ENCODE measurements at regions not wholly inside any gene's neighbourhood (a gene's known extent, or its start where the extent isn't known, plus 50 kb on each side); places are given as distances from the start of the nearest gene placed in this dataset.
"Not testable (repeated sequence)": the region's sequence is repeated elsewhere in the genome, so short reads cannot be mapped to it uniquely, and the experiment has no call there.

GRCh38 chr2:184416146-184416913, 182.0 kb upstream of the ZNF804A start:
- Histone ChIP-seq H3K4me1 (no peaks in the 10 kb centered on the region), H3K36me3 (no peaks in the 10 kb centered on the region), H3K4me3 (no peak overlapping the region), H3K27me3 (no peaks in the 10 kb centered on the region), H3K27ac (no peak overlapping the region), H3K9me3 (no peaks in the 10 kb centered on the region)
- DNase-seq, result no peak
- TF ChIP-seq, protein P1, sequence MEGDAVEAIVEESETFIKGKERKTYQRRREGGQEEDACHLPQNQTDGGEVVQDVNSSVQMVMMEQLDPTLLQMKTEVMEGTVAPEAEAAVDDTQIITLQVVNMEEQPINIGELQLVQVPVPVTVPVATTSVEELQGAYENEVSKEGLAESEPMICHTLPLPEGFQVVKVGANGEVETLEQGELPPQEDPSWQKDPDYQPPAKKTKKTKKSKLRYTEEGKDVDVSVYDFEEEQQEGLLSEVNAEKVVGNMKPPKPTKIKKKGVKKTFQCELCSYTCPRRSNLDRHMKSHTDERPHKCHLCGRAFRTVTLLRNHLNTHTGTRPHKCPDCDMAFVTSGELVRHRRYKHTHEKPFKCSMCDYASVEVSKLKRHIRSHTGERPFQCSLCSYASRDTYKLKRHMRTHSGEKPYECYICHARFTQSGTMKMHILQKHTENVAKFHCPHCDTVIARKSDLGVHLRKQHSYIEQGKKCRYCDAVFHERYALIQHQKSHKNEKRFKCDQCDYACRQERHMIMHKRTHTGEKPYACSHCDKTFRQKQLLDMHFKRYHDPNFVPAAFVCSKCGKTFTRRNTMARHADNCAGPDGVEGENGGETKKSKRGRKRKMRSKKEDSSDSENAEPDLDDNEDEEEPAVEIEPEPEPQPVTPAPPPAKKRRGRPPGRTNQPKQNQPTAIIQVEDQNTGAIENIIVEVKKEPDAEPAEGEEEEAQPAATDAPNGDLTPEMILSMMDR (IDR thresholded peaks at IDR 0.05), result no peak
- no peak for TF ChIP-seq POLR2A (IDR thresholded peaks at IDR 0.05)

DNA sequence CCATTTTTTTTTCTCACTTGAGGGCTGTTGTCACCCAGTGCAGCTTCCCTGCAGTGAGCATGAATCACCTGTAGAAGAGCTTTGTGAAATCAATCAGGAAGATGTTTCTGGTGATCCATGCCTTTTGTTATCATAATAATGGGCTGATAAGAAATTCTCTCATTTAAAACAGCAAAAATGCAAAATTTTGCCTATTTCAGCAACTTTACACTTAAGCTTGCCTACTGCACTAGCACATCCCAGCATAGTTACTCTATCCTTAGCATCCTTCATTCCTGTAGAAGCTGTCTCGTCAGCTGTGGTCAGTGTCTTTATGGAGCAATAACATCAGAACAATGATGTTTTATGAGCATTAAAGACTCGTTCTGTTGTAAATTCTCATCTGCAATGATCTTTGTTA, 178.6 kb upstream of the ZNF804A start:
- Histone ChIP-seq H3K27me3 (no peaks in the 10 kb centered on the region), H3K9me3 (no peaks in the 10 kb centered on the region), H3K36me3 (no peaks in the 10 kb centered on the region), H3K4me1 (no peaks in the 10 kb centered on the region), H3K27ac (no peak overlapping the region), H3K4me3 (no peak overlapping the region)
- DNase-seq, result no peak
- TF ChIP-seq, protein P1 (IDR thresholded peaks at IDR 0.05), result no peak
- no peak for TF ChIP-seq POLR2A (IDR thresholded peaks at IDR 0.05)

DNA sequence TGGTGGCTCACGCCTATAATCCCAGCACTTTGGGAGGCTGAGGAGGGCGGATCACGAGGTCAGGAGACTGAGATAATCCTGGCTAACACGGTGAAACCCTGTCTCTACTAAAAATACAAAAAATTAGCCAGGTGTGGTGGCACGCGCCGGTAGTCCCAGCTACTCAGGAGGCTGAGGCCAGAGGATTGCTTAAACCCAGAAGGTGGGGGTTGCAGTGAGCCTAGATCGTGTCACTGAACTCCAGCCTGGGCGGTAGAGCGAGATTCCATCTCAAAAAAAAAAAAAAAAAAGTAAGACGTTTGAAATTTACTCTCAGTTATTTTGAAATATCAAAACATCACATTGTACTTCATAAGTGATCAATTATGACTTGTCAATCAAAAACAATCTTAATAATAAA, 176.9 kb upstream of the ZNF804A start:
- H3K4me1 ChIP-seq, H3K27me3 ChIP-seq, H3K9me3 ChIP-seq, DNase-seq, H3K27ac ChIP-seq, H3K36me3 ChIP-seq, H3K4me3 ChIP-seq: not testable (repeated sequence)

GRCh38 chr2:184425083-184425482, 173.2 kb upstream of the ZNF804A start:
- Histone ChIP-seq H3K4me3 (no peak overlapping the region), H3K27me3 (no peaks in the 10 kb centered on the region), H3K27ac (no peak overlapping the region), H3K9me3 (no peaks in the 10 kb centered on the region), H3K36me3 (no peaks in the 10 kb centered on the region), H3K4me1 (no peaks in the 10 kb centered on the region)
- TF ChIP-seq, protein P1 (IDR thresholded peaks at IDR 0.05), result no peak
- no peak for TF ChIP-seq POLR2A (IDR thresholded peaks at IDR 0.05)
- DNase-seq, result no peak

GRCh38 chr2:184444217-184444616, 154.1 kb upstream of the ZNF804A start:
- DNase-seq, result no peak

GRCh38 chr2:184444623-184445223, 153.6 kb upstream of the ZNF804A start:
- Histone ChIP-seq H3K9me3 (no peaks in the 10 kb centered on the region), H3K36me3 (no peaks in the 10 kb centered on the region), H3K27me3 (no peaks in the 10 kb centered on the region), H3K27ac (no peak overlapping the region), H3K4me1 (no peaks in the 10 kb centered on the region), H3K4me3 (no peak overlapping the region)
- no peak for TF ChIP-seq POLR2A (IDR thresholded peaks at IDR 0.05)
- TF ChIP-seq, protein P1 (IDR thresholded peaks at IDR 0.05), result no peak
- no peak for DNase-seq

More at GRCh38 chr2:184444217-184444616, 154.1 kb upstream of the ZNF804A start:
- Histone ChIP-seq H3K4me1 (no peaks in the 10 kb centered on the region), H3K4me3 (no peak overlapping the region), H3K27me3 (no peaks in the 10 kb centered on the region), H3K36me3 (no peaks in the 10 kb centered on the region), H3K9me3 (no peaks in the 10 kb centered on the region), H3K27ac (no peak overlapping the region)
- TF ChIP-seq POLR2A (IDR thresholded peaks at IDR 0.05), result no peak
- TF ChIP-seq, protein P1 (IDR thresholded peaks at IDR 0.05), result no peak

Measured in Peyer's patch (tissue), 4 donors.